Trophoblast cell (in vitro differentiated cells and primary cell): ENCODE measurements at regions not wholly inside any gene's neighbourhood (a gene's known extent, or its start where the extent isn't known, plus 50 kb on each side); places are given as distances from the start of the nearest gene placed in this dataset.
"Not testable (repeated sequence)": the region's sequence is repeated elsewhere in the genome, so short reads cannot be mapped to it uniquely, and the experiment has no call there.

ENCODE experiments used
- DNase-seq, 2 donors: peaks; one replicate each; pipeline ENCODE4 v3.0.0-alpha.2; 2016
- H2AFZ ChIP-seq: 2 replicates; pipeline ENCODE4 v1.6.1; 2013; ENCODE audit warnings: low read length, moderate library complexity, mild to moderate bottlenecking; ENCODE audit not compliant: insufficient read depth, poor library complexity
- H2AK5ac ChIP-seq: 2 replicates; pipeline ENCODE4 v1.6.1; 2013; ENCODE audit warnings: mild to moderate bottlenecking, low read length
- H2BK120ac ChIP-seq: 2 replicates; pipeline ENCODE4 v1.6.1; 2013; ENCODE audit warnings: low read length, mild to moderate bottlenecking, moderate library complexity; ENCODE audit not compliant: insufficient read depth, poor library complexity
- H2BK12ac ChIP-seq: 2 replicates; pipeline ENCODE4 v1.6.1; 2013; ENCODE audit warnings: mild to moderate bottlenecking, low read length, moderate library complexity
- H2BK5ac ChIP-seq: 2 replicates; pipeline ENCODE4 v1.6.1; 2013; ENCODE audit warnings: low read length, low read depth, moderate library complexity, mild to moderate bottlenecking; ENCODE audit not compliant: poor library complexity
- H3K14ac ChIP-seq: 2 replicates; pipeline ENCODE4 v1.6.1; 2013; ENCODE audit warnings: mild to moderate bottlenecking, low read length
- H3K18ac ChIP-seq: 2 replicates; pipeline ENCODE4 v1.6.1; 2013; ENCODE audit warnings: mild to moderate bottlenecking, low read length
- H3K23ac ChIP-seq: 2 replicates; pipeline ENCODE4 v1.6.1; 2013; ENCODE audit warnings: low read length
- H3K27ac ChIP-seq: 2 replicates; pipeline ENCODE4 v1.5.1; 2013; ENCODE audit warnings: low read depth, mild to moderate bottlenecking, inconsistent platforms, low read length, moderate library complexity
- H3K27me3 ChIP-seq: 2 replicates; pipeline ENCODE4 v1.6.1; 2013; ENCODE audit warnings: inconsistent platforms, mild to moderate bottlenecking, low read length, moderate library complexity; ENCODE audit not compliant: insufficient read depth
- H3K36me3 ChIP-seq, 2 experiments: 1 replicate in 1 of 2; 2 replicates in 1 of 2; pipeline ENCODE4 v1.6.1; 2013; ENCODE audit warnings: low read length in 2 of 2, mild to moderate bottlenecking in 2 of 2, moderate library complexity in 1 of 2; ENCODE audit not compliant: insufficient read depth in 2 of 2, control insufficient read depth in 1 of 2
- H3K4ac ChIP-seq: 2 replicates; pipeline ENCODE4 v1.6.1; 2013; ENCODE audit warnings: low read depth, mild to moderate bottlenecking, low read length, moderate library complexity
- H3K4me1 ChIP-seq, 2 experiments: 1 replicate in 1 of 2; 2 replicates in 1 of 2; pipeline ENCODE4 v1.6.1; 2013; ENCODE audit warnings: low read length in 2 of 2, mild to moderate bottlenecking in 2 of 2, moderate library complexity in 1 of 2; ENCODE audit not compliant: insufficient read depth in 2 of 2, control insufficient read depth in 1 of 2
- H3K4me2 ChIP-seq: 2 replicates; pipeline ENCODE4 v1.6.1; 2013; ENCODE audit warnings: inconsistent platforms, mild to moderate bottlenecking, low read length, moderate library complexity
- H3K4me3 ChIP-seq: 2 replicates; pipeline ENCODE4 v1.5.1; 2013; ENCODE audit warnings: mild to moderate bottlenecking, low read depth, low read length, inconsistent platforms
- H3K79me1 ChIP-seq: one replicate; pipeline ENCODE4 v1.6.1; 2013; ENCODE audit warnings: low read length
- H3K79me2 ChIP-seq: 2 replicates; pipeline ENCODE4 v1.6.1; 2013; ENCODE audit warnings: low read length, mild to moderate bottlenecking; ENCODE audit not compliant: control insufficient read depth, insufficient read depth, poor library complexity
- H3K9ac ChIP-seq: 2 replicates; pipeline ENCODE4 v1.6.1; 2013; ENCODE audit warnings: mild to moderate bottlenecking, low read length
- H3K9me3 ChIP-seq: 2 replicates; pipeline ENCODE4 v1.6.1; 2013; ENCODE audit warnings: low read depth, mild to moderate bottlenecking, control low read depth, inconsistent platforms, low read length; ENCODE audit not compliant: insufficient read depth
- H4K12ac ChIP-seq: 2 replicates; pipeline ENCODE4 v1.6.1; 2013; ENCODE audit warnings: low read depth, mild to moderate bottlenecking, low read length, moderate library complexity
- H4K8ac ChIP-seq: 2 replicates; pipeline ENCODE4 v1.6.1; 2013; ENCODE audit warnings: low read depth, mild to moderate bottlenecking, low read length, moderate library complexity
- H4K91ac ChIP-seq: one replicate; pipeline ENCODE4 v1.6.1; 2013; ENCODE audit warnings: low read depth, mild to moderate bottlenecking, low read length, moderate library complexity
- WGBS: extraction: QIAGEN DNeasy Blood & Tissue Kit; methylation state at CpG from one replicate; pipeline ENCODE4 v1.1.7; 2013; ENCODE audit warnings: missing lambda C conversion rate; ENCODE audit not compliant: insufficient read length, insufficient coverage; ENCODE audit errors: extremely low coverage; 5-methylcytosine and 5-hydroxymethylcytosine counted together

DNA sequence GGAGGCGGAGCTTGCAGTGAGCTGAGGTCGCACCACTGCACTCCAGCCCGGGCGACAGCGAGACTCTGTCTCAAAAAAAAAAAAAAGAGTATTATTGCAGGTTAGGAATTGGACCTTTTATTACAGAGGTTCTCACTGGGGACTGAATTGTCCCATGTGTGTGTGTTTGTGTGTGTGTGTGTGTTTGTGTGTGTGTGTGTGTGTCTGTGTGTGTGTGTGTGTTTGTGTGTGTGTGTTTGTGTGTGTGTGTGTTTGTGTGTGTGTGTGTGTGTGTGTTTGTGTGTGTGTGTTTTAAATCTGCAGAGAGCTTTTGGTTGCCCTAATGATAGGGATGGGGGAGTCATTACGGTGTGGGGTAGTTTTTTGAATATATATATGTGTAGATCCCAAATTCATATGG lies 84.9 kb downstream of the NPIPA7 start:
- H3K9me3 ChIP-seq, H3K23ac ChIP-seq, H3K27ac ChIP-seq, H2AFZ ChIP-seq, DNase-seq, H4K8ac ChIP-seq, H3K36me3 ChIP-seq, H3K18ac ChIP-seq, H2BK12ac ChIP-seq, H3K79me1 ChIP-seq, H2AK5ac ChIP-seq, H3K4me1 ChIP-seq, H4K12ac ChIP-seq, H3K9ac ChIP-seq, H3K4ac ChIP-seq, H2BK120ac ChIP-seq, H2BK5ac ChIP-seq, H4K91ac ChIP-seq, H3K4me3 ChIP-seq, H3K14ac ChIP-seq, H3K79me2 ChIP-seq, H3K4me2 ChIP-seq, H3K27me3 ChIP-seq: not testable (repeated sequence)
- WGBS = no CpG with 5 or more reads among the region's 6 CpGs

GRCh38 chr16:16488919-16489318 lies 110.0 kb downstream of the NPIPA7 start:
- H3K4me3 ChIP-seq, DNase-seq, H2AK5ac ChIP-seq, H3K79me1 ChIP-seq, H3K27ac ChIP-seq, H2BK12ac ChIP-seq, H3K4me2 ChIP-seq, H3K36me3 ChIP-seq, H2BK120ac ChIP-seq, H4K12ac ChIP-seq, H4K8ac ChIP-seq, H3K27me3 ChIP-seq, H3K79me2 ChIP-seq, H2BK5ac ChIP-seq, H3K18ac ChIP-seq, H3K4ac ChIP-seq, H4K91ac ChIP-seq, H3K23ac ChIP-seq, H3K9me3 ChIP-seq, H3K4me1 ChIP-seq, H3K14ac ChIP-seq, H3K9ac ChIP-seq, H2AFZ ChIP-seq: not testable (repeated sequence)
- WGBS = no CpG with 5 or more reads among the region's 4 CpGs

GRCh38 chr16:16489466-16489865 lies 110.5 kb downstream of the NPIPA7 start:
- not testable (repeated sequence) for H3K18ac ChIP-seq, H3K36me3 ChIP-seq, H3K9me3 ChIP-seq, H4K8ac ChIP-seq, H3K79me1 ChIP-seq, H2AK5ac ChIP-seq, H3K27me3 ChIP-seq, H2AFZ ChIP-seq, H3K4me2 ChIP-seq, H3K14ac ChIP-seq, H3K4me3 ChIP-seq, H2BK120ac ChIP-seq, H3K27ac ChIP-seq, H3K79me2 ChIP-seq, H3K9ac ChIP-seq, H3K23ac ChIP-seq, H3K4me1 ChIP-seq, DNase-seq, H3K4ac ChIP-seq, H4K12ac ChIP-seq, H2BK5ac ChIP-seq, H4K91ac ChIP-seq, H2BK12ac ChIP-seq
- WGBS = no CpG with 5 or more reads among the region's 15 CpGs

- no CpG with 5 or more reads among the region's 8 CpGs for WGBS
- H2BK120ac ChIP-seq, H2AK5ac ChIP-seq, H3K36me3 ChIP-seq, H3K4me2 ChIP-seq, H3K18ac ChIP-seq, H3K9me3 ChIP-seq, H3K79me1 ChIP-seq, DNase-seq, H3K4ac ChIP-seq, H3K4me3 ChIP-seq, H3K27me3 ChIP-seq, H3K9ac ChIP-seq, H3K27ac ChIP-seq, H2AFZ ChIP-seq, H3K79me2 ChIP-seq, H4K12ac ChIP-seq, H2BK5ac ChIP-seq, H4K8ac ChIP-seq, H3K4me1 ChIP-seq, H3K14ac ChIP-seq, H3K23ac ChIP-seq, H2BK12ac ChIP-seq, H4K91ac ChIP-seq: not testable (repeated sequence)
These were observed 115.2 kb downstream of the NPIPA7 start for GRCh38 chr16:16494114-16494513.
